ENCODE measurements at regions not wholly inside any gene's neighbourhood (a gene's known extent, or its start where the extent isn't known, plus 50 kb on each side); places are given as distances from the start of the nearest gene placed in this dataset.

DNA sequence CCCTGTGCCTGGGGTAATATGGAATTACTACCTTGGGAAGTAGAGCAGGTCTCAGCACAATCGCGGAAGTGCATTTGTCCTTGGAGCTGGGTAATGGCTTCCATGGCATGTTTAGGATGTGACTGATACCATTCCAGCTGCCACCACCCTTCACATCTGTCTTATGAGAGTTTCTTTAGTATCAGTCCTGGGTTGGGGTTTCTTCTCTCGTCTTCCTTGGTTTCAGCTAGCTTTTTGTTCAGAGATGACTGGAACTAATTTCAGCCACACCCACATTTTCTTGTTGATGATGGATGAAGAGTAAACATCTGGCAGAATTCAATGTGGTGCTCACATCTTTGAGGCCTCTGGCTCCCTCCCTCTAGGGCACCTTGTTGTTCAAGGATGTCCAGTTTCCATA, 212.9 kb upstream of the SOX21 start:
- Histone ChIP-seq H3K36me3 (no peaks in the 10 kb centered on the region), H3K9me3 (no peaks in the 10 kb centered on the region), H3K4me1 (no peaks in the 10 kb centered on the region), H3K27ac (no peak overlapping the region), H3K4me3 (no peak overlapping the region), H3K27me3 (replicated peaks in 1 of 7) (no peaks in the 10 kb centered on the region)
- 61 to 89% (median 63%) methylated on average over 3 of the region's 3 CpGs for WGBS, 5 donors
- TF ChIP-seq CTCF (IDR thresholded peaks at IDR 0.05 in 8 of 11, conservative IDR thresholded peaks at IDR 0.05 in 3 of 11) (no peak), POLR2AphosphoS5 (IDR thresholded peaks at IDR 0.05) (no peak), POLR2A (IDR thresholded peaks at IDR 0.05) (no peak)
- DNase-seq, result no peak
- intact Hi-C loops (cut with DNase I; ENCODE audit: low total_unique reads), result no loop called here

- no peak overlapping the region for H3K4me3 ChIP-seq
- intact Hi-C loops (cut with DNase I; ENCODE audit: low total_unique reads), result no loop called here
- TF ChIP-seq CTCF (IDR thresholded peaks at IDR 0.05 in 8 of 11, conservative IDR thresholded peaks at IDR 0.05 in 3 of 11) (no peak), POLR2A (IDR thresholded peaks at IDR 0.05) (no peak), POLR2AphosphoS5 (IDR thresholded peaks at IDR 0.05) (no peak)
- no peaks in the 10 kb centered on the region for H3K9me3 ChIP-seq
- H3K27ac ChIP-seq, result no peak overlapping the region
- WGBS, 5 donors, result 47 to 76% (median 67%) methylated on average over 4 of the region's 4 CpGs
- no peaks in the 10 kb centered on the region for H3K4me1 ChIP-seq
- no peaks in the 10 kb centered on the region for H3K27me3 ChIP-seq (replicated peaks in 1 of 7)
- peak; percentile 27 for DNase-seq
- H3K36me3 ChIP-seq, result no peaks in the 10 kb centered on the region
Measured at GRCh38 chr13:94921181-94921580, 208.8 kb upstream of the SOX21 start.

GRCh38 chr13:94920578-94920977, 208.2 kb upstream of the SOX21 start:
- Histone ChIP-seq H3K4me3 (no peak overlapping the region), H3K36me3 (no peaks in the 10 kb centered on the region), H3K9me3 (no peaks in the 10 kb centered on the region), H3K27me3 (replicated peaks in 1 of 7) (no peaks in the 10 kb centered on the region), H3K27ac (no peak overlapping the region), H3K4me1 (no peaks in the 10 kb centered on the region)
- no peak for DNase-seq
- no peak for TF ChIP-seq CTCF (IDR thresholded peaks at IDR 0.05 in 8 of 11, conservative IDR thresholded peaks at IDR 0.05 in 3 of 11)
- no peak for TF ChIP-seq POLR2A (IDR thresholded peaks at IDR 0.05)
- no peak for TF ChIP-seq POLR2AphosphoS5 (IDR thresholded peaks at IDR 0.05)
- intact Hi-C loops (cut with DNase I; ENCODE audit: low total_unique reads), result no loop called here
- WGBS, 5 donors, result 86 to 96% (median 92%) methylated on average over 2 of the region's 2 CpGs

- Histone ChIP-seq H3K4me1 (no peaks in the 10 kb centered on the region), H3K27ac (no peak overlapping the region), H3K27me3 (replicated peaks in 1 of 7) (no peaks in the 10 kb centered on the region), H3K36me3 (no peaks in the 10 kb centered on the region), H3K9me3 (no peaks in the 10 kb centered on the region), H3K4me3 (no peak overlapping the region)
- no peak for DNase-seq
- 55 to 71% (median 65%) methylated on average over 2 of the region's 2 CpGs for WGBS, 5 donors
- TF ChIP-seq POLR2AphosphoS5 (IDR thresholded peaks at IDR 0.05), result no peak
- no peak for TF ChIP-seq POLR2A (IDR thresholded peaks at IDR 0.05)
- TF ChIP-seq CTCF (IDR thresholded peaks at IDR 0.05 in 8 of 11, conservative IDR thresholded peaks at IDR 0.05 in 3 of 11), result no peak
- intact Hi-C loops (cut with DNase I; ENCODE audit: low total_unique reads), result no loop called here
Measured at GRCh38 chr13:94917824-94918223, 205.5 kb upstream of the SOX21 start.

Data from spleen (tissue), 11 donors.